MG63 (cell line): ENCODE measurements at regions not wholly inside any gene's neighbourhood (a gene's known extent, or its start where the extent isn't known, plus 50 kb on each side); places are given as distances from the start of the nearest gene placed in this dataset.

Source experiments
- DNase-seq: peaks from one replicate; pipeline ENCODE4 v3.0.0-alpha.2; 2020
- H3K27me3 ChIP-seq: fragments of 250-450 bp; sonication (Bioruptor Pico); 2 replicates; pipeline ENCODE4 v1.5.1; 2020; ENCODE audit warnings: mild to moderate bottlenecking, moderate library complexity
- H3K36me3 ChIP-seq: fragments of 250-450 bp; sonication (Bioruptor Pico); 2 replicates; pipeline ENCODE4 v1.5.1; 2020; ENCODE audit warnings: mild to moderate bottlenecking, moderate library complexity
- H3K4me3 ChIP-seq: fragments of 250-450 bp; sonication (Bioruptor Pico); 2 replicates; pipeline ENCODE4 v1.5.1; 2020; ENCODE audit warnings: mild to moderate bottlenecking, moderate library complexity
- H3K9me3 ChIP-seq: fragments of 250-450 bp; sonication (Bioruptor Pico); 2 replicates; pipeline ENCODE4 v1.5.1; 2020; ENCODE audit warnings: mild to moderate bottlenecking, moderate library complexity

- H3K4me3 ChIP-seq, result no peak overlapping the region
- H3K9me3 ChIP-seq, result no peaks in the 10 kb centered on the region
- no peak for DNase-seq
- H3K27me3 ChIP-seq, result no peaks in the 10 kb centered on the region
- H3K36me3 ChIP-seq, result no peaks in the 10 kb centered on the region
Observed at GRCh38 chr10:83037653-83038052, 1101.7 kb upstream of the GHITM start.

GRCh38 chr10:83038631-83039030 is 1100.7 kb upstream of the GHITM start:
- no peaks in the 10 kb centered on the region for H3K9me3 ChIP-seq
- no peak overlapping the region for H3K4me3 ChIP-seq
- H3K36me3 ChIP-seq, result no peaks in the 10 kb centered on the region
- no peaks in the 10 kb centered on the region for H3K27me3 ChIP-seq
- DNase-seq, result no peak

GRCh38 chr10:83045731-83046130 is 1093.6 kb upstream of the GHITM start:
- Histone ChIP-seq H3K36me3 (no peaks in the 10 kb centered on the region), H3K9me3 (no peaks in the 10 kb centered on the region), H3K4me3 (no peak overlapping the region), H3K27me3 (no peaks in the 10 kb centered on the region)
- no peak for DNase-seq

GRCh38 chr10:83050815-83051214 is 1088.5 kb upstream of the GHITM start:
- Histone ChIP-seq H3K9me3 (no peaks in the 10 kb centered on the region), H3K4me3 (no peak overlapping the region), H3K36me3 (no peaks in the 10 kb centered on the region), H3K27me3 (no peaks in the 10 kb centered on the region)
- no peak for DNase-seq

GRCh38 chr10:83062871-83063270 is 1076.4 kb upstream of the GHITM start:
- H3K36me3 ChIP-seq, result no peaks in the 10 kb centered on the region
- H3K4me3 ChIP-seq, result no peak overlapping the region
- DNase-seq, result no peak
- no peaks in the 10 kb centered on the region; the same call in 1 of the 2 replicates for H3K9me3 ChIP-seq
- H3K27me3 ChIP-seq, result no peaks in the 10 kb centered on the region

GRCh38 chr10:83073472-83073871 is 1065.8 kb upstream of the GHITM start:
- Histone ChIP-seq H3K27me3 (no peaks in the 10 kb centered on the region), H3K36me3 (no peaks in the 10 kb centered on the region), H3K9me3 (no peaks in the 10 kb centered on the region), H3K4me3 (no peak overlapping the region)
- no peak for DNase-seq

- Histone ChIP-seq H3K27me3 (no peaks in the 10 kb centered on the region), H3K36me3 (no peaks in the 10 kb centered on the region)
Observed at GRCh38 chr10:83075016-83075814, 1064.1 kb upstream of the GHITM start.

GRCh38 chr10:83075815-83076355 is 1063.4 kb upstream of the GHITM start:
- Histone ChIP-seq H3K4me3 (no peak overlapping the region), H3K27me3 (no peaks in the 10 kb centered on the region), H3K9me3 (no peaks in the 10 kb centered on the region), H3K36me3 (no peaks in the 10 kb centered on the region)
- DNase-seq, result no peak

More at GRCh38 chr10:83075016-83075814, 1064.1 kb upstream of the GHITM start:
- no peak for DNase-seq
- H3K4me3 ChIP-seq, result no peak overlapping the region
- no peaks in the 10 kb centered on the region for H3K9me3 ChIP-seq

- Histone ChIP-seq H3K36me3 (no peaks in the 10 kb centered on the region), H3K27me3 (no peaks in the 10 kb centered on the region), H3K4me3 (no peak overlapping the region), H3K9me3 (no peaks in the 10 kb centered on the region)
- DNase-seq, result no peak
Observed at GRCh38 chr10:83076443-83076842, 1062.9 kb upstream of the GHITM start.

- Histone ChIP-seq H3K9me3 (no peaks in the 10 kb centered on the region), H3K27me3 (no peaks in the 10 kb centered on the region), H3K36me3 (no peaks in the 10 kb centered on the region), H3K4me3 (no peak overlapping the region)
- no peak for DNase-seq
Observed at GRCh38 chr10:83078160-83078559, 1061.1 kb upstream of the GHITM start.

- H3K4me3 ChIP-seq, result no peak overlapping the region
- no peaks in the 10 kb centered on the region for H3K9me3 ChIP-seq
- no peaks in the 10 kb centered on the region for H3K36me3 ChIP-seq
- no peaks in the 10 kb centered on the region for H3K27me3 ChIP-seq
- DNase-seq, result no peak
Observed at GRCh38 chr10:83078645-83079044, 1060.7 kb upstream of the GHITM start.

- Histone ChIP-seq H3K9me3 (no peaks in the 10 kb centered on the region), H3K36me3 (no peaks in the 10 kb centered on the region), H3K4me3 (no peak overlapping the region), H3K27me3 (no peaks in the 10 kb centered on the region)
- DNase-seq, result no peak
Observed at GRCh38 chr10:83083831-83084230, 1055.5 kb upstream of the GHITM start.

- no peaks in the 10 kb centered on the region for H3K9me3 ChIP-seq
- no peaks in the 10 kb centered on the region for H3K36me3 ChIP-seq
- DNase-seq, result no peak
- H3K27me3 ChIP-seq, result no peaks in the 10 kb centered on the region
- no peak overlapping the region for H3K4me3 ChIP-seq
Observed at GRCh38 chr10:83089335-83089734, 1050.0 kb upstream of the GHITM start.

GRCh38 chr10:83104616-83105015 is 1034.7 kb upstream of the GHITM start:
- DNase-seq, result no peak

GRCh38 chr10:83108565-83109333 is 1030.6 kb upstream of the GHITM start:
- peaks cover 7% of the 10 kb centered on the region for H3K9me3 ChIP-seq
- no peak for DNase-seq
- H3K4me3 ChIP-seq, result no peak overlapping the region
- no peaks in the 10 kb centered on the region for H3K36me3 ChIP-seq
- no peaks in the 10 kb centered on the region for H3K27me3 ChIP-seq

More at GRCh38 chr10:83104616-83105015, 1034.7 kb upstream of the GHITM start:
- no peaks in the 10 kb centered on the region for H3K9me3 ChIP-seq
- H3K4me3 ChIP-seq, result no peak overlapping the region
- no peaks in the 10 kb centered on the region for H3K36me3 ChIP-seq
- no peaks in the 10 kb centered on the region for H3K27me3 ChIP-seq

GRCh38 chr10:83119346-83119745 is 1020.0 kb upstream of the GHITM start:
- no peaks in the 10 kb centered on the region for H3K36me3 ChIP-seq
- no peak for DNase-seq
- no peaks in the 10 kb centered on the region for H3K27me3 ChIP-seq

GRCh38 chr10:83122336-83122735 is 1017.0 kb upstream of the GHITM start:
- no peak overlapping the region for H3K4me3 ChIP-seq
- no peaks in the 10 kb centered on the region for H3K27me3 ChIP-seq
- no peaks in the 10 kb centered on the region for H3K36me3 ChIP-seq
- H3K9me3 ChIP-seq, result no peaks in the 10 kb centered on the region; the same call in 1 of the 2 replicates
- no peak for DNase-seq

More at GRCh38 chr10:83119346-83119745, 1020.0 kb upstream of the GHITM start:
- no peak overlapping the region for H3K4me3 ChIP-seq
- H3K9me3 ChIP-seq, result no peaks in the 10 kb centered on the region
